ENCODE measurements at regions not wholly inside any gene's neighbourhood (a gene's known extent, or its start where the extent isn't known, plus 50 kb on each side); places are given as distances from the start of the nearest gene placed in this dataset.

DNA sequence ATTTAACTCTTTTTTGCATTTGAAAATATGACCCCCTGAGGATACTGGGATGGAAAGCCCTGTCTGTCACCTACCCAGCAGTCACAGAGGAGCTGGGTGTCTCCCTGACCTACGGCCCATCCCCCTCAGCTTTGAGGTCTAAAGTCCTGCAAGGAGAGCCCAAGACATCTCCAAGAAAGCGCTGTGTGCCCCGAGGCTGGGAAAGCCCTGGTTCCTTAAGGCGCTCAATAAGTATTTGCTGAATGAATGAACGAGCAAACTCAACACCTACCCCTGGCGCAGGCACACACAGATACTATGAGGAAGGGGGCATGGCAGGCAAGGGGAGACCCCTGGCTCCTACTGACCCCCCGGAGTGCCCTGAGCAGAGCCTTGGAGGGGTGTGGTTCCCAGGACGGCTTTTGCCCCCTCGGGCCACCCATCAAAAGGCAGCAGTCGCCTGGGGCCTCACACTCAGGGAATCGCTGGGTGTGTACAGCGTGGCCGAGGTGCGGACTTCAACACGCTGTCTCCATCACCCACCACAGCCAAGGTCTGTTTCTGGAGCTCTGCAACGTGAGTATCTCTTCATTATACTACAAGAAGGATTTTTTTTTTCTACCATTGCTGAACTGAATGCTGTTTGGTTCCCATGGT is 211.6 kb downstream of the ERCC6L2 start:
- TF ChIP-seq, protein P1, sequence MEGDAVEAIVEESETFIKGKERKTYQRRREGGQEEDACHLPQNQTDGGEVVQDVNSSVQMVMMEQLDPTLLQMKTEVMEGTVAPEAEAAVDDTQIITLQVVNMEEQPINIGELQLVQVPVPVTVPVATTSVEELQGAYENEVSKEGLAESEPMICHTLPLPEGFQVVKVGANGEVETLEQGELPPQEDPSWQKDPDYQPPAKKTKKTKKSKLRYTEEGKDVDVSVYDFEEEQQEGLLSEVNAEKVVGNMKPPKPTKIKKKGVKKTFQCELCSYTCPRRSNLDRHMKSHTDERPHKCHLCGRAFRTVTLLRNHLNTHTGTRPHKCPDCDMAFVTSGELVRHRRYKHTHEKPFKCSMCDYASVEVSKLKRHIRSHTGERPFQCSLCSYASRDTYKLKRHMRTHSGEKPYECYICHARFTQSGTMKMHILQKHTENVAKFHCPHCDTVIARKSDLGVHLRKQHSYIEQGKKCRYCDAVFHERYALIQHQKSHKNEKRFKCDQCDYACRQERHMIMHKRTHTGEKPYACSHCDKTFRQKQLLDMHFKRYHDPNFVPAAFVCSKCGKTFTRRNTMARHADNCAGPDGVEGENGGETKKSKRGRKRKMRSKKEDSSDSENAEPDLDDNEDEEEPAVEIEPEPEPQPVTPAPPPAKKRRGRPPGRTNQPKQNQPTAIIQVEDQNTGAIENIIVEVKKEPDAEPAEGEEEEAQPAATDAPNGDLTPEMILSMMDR (conservative IDR thresholded peaks at IDR 0.05; ENCODE audit: low read length): no peak
- no peak for TF ChIP-seq EZH2phosphoT487 (IDR thresholded peaks at IDR 0.05; ENCODE audit: borderline replicate concordance, low read depth, low read length)
